ENCODE measurements at regions not wholly inside any gene's neighbourhood (a gene's known extent, or its start where the extent isn't known, plus 50 kb on each side); places are given as distances from the start of the nearest gene placed in this dataset.
"Not testable (repeated sequence)": the region's sequence is repeated elsewhere in the genome, so short reads cannot be mapped to it uniquely, and the experiment has no call there.

GRCh38 chr12:30201301-30202160 is 417.8 kb upstream of the TMTC1 start:
- no peak for DNase-seq

- DNase-seq: no peak
Measured at GRCh38 chr12:30200864-30201263, 417.1 kb upstream of the TMTC1 start.

GRCh38 chr12:30197392-30198057 is 413.8 kb upstream of the TMTC1 start:
- DNase-seq: no peak

GRCh38 chr12:30191696-30192455 is 408.1 kb upstream of the TMTC1 start:
- DNase-seq: no peak

- no peak for DNase-seq
Measured at GRCh38 chr12:30188602-30189326, 405.0 kb upstream of the TMTC1 start.

GRCh38 chr12:30187426-30187825 is 403.7 kb upstream of the TMTC1 start:
- no peak for DNase-seq

GRCh38 chr12:30181334-30181733 is 397.6 kb upstream of the TMTC1 start:
- DNase-seq: no peak

GRCh38 chr12:30180602-30181001 is 396.9 kb upstream of the TMTC1 start:
- no peak for DNase-seq

- no peak for DNase-seq
Measured at GRCh38 chr12:30178916-30179315, 395.2 kb upstream of the TMTC1 start.

GRCh38 chr12:30169839-30170591 is 386.3 kb upstream of the TMTC1 start:
- DNase-seq: no peak

GRCh38 chr12:30166006-30166795 is 382.5 kb upstream of the TMTC1 start:
- no peak for DNase-seq

- no peak for DNase-seq
Measured at GRCh38 chr12:30164382-30165318, 380.9 kb upstream of the TMTC1 start.

GRCh38 chr12:30156833-30157232 is 373.1 kb upstream of the TMTC1 start:
- not testable (repeated sequence) for DNase-seq

GRCh38 chr12:30155001-30155730 is 371.4 kb upstream of the TMTC1 start:
- DNase-seq: no peak

- no peak for DNase-seq
Measured at GRCh38 chr12:30153981-30154380, 370.2 kb upstream of the TMTC1 start.

- no peak for DNase-seq
Measured at GRCh38 chr12:30152705-30153104, 369.0 kb upstream of the TMTC1 start.

- DNase-seq: no peak
Measured at GRCh38 chr12:30151831-30152230, 368.1 kb upstream of the TMTC1 start.

- DNase-seq: no peak
Measured at GRCh38 chr12:30146561-30146960, 362.8 kb upstream of the TMTC1 start.

- DNase-seq: no peak
Measured at GRCh38 chr12:30145684-30146032, 361.9 kb upstream of the TMTC1 start.
